ENCODE measurements at regions not wholly inside any gene's neighbourhood (a gene's known extent, or its start where the extent isn't known, plus 50 kb on each side); places are given as distances from the start of the nearest gene placed in this dataset.
A peak's percentile ranks its signal among the peaks of the same experiment; 100 is the strongest.

GRCh38 chr3:124602980-124603627 lies 127.1 kb upstream of the UMPS start:
- DNase-seq (no peak), ATAC-seq (peak; percentile 24 to 74)
- intact Hi-C loops (cut with DNase I) = no loop called here

GRCh38 chr3:124605781-124606579 lies 124.3 kb upstream of the UMPS start:
- ATAC-seq (peak; percentile 67 to 83), DNase-seq (peak; percentile 34)

GRCh38 chr3:124607163-124607562 lies 123.1 kb upstream of the UMPS start:
- DNase-seq = no peak
- intact Hi-C loops (cut with DNase I) = no loop called here
- ATAC-seq = peak in 1 of 2 donors; percentile 34

More at GRCh38 chr3:124605781-124606579, 124.3 kb upstream of the UMPS start:
- intact Hi-C loops (cut with DNase I) = no loop called here

GRCh38 chr3:124609402-124609801 lies 120.8 kb upstream of the UMPS start:
- intact Hi-C loops (cut with DNase I) = no loop called here
- ATAC-seq (no peak), DNase-seq (no peak)

GRCh38 chr3:124610130-124610529 lies 120.1 kb upstream of the UMPS start:
- intact Hi-C loops (cut with DNase I) = no loop called here
- ATAC-seq = no peak
- no peak for DNase-seq

- DNase-seq (no peak), ATAC-seq (no peak)
- intact Hi-C loops (cut with DNase I) = no loop called here
These were observed 118.7 kb upstream of the UMPS start for GRCh38 chr3:124611520-124611919.

GRCh38 chr3:124615896-124616543 lies 114.2 kb upstream of the UMPS start:
- peak; percentile 76 to 83 for ATAC-seq
- peak; percentile 56 for DNase-seq
- intact Hi-C loops (cut with DNase I) = no loop called here

- intact Hi-C loops (cut with DNase I) = no loop called here
- DNase-seq (no peak), ATAC-seq (no peak)
These were observed 113.1 kb upstream of the UMPS start for GRCh38 chr3:124617177-124617576.

- intact Hi-C loops (cut with DNase I) = no loop called here
- ATAC-seq = no peak
- DNase-seq = no peak
These were observed 110.2 kb upstream of the UMPS start for GRCh38 chr3:124619887-124620599.

- intact Hi-C loops (cut with DNase I) = no loop called here
- DNase-seq (peak; percentile 58), ATAC-seq (peak; percentile 67 to 97)
These were observed 109.6 kb upstream of the UMPS start for GRCh38 chr3:124620600-124621063.

- DNase-seq (no peak), ATAC-seq (peak in 1 of 2 donors; percentile 27)
- intact Hi-C loops (cut with DNase I) = no loop called here
These were observed 108.8 kb upstream of the UMPS start for GRCh38 chr3:124621498-124621897.

GRCh38 chr3:124625074-124625473 lies 105.2 kb upstream of the UMPS start:
- DNase-seq = no peak
- no peak for ATAC-seq
- intact Hi-C loops (cut with DNase I) = no loop called here

- ATAC-seq = peak; percentile 12 to 36
- intact Hi-C loops (cut with DNase I) = no loop called here
- DNase-seq = no peak
These were observed 102.7 kb upstream of the UMPS start for GRCh38 chr3:124627501-124627908.

- no peak for ATAC-seq
- intact Hi-C loops (cut with DNase I) = no loop called here
- no peak for DNase-seq
These were observed 101.4 kb upstream of the UMPS start for GRCh38 chr3:124628863-124629262.

- intact Hi-C loops (cut with DNase I) = no loop called here
- ATAC-seq (no peak), DNase-seq (no peak)
These were observed 100.8 kb upstream of the UMPS start for GRCh38 chr3:124629497-124629896.

- intact Hi-C loops (cut with DNase I) = no loop called here
- ATAC-seq (no peak), DNase-seq (no peak)
These were observed 99.3 kb upstream of the UMPS start for GRCh38 chr3:124630960-124631359.

- no peak for ATAC-seq
- intact Hi-C loops (cut with DNase I) = no loop called here
- no peak for DNase-seq
These were observed 98.5 kb upstream of the UMPS start for GRCh38 chr3:124631727-124632126.

- ATAC-seq = no peak
- intact Hi-C loops (cut with DNase I) = no loop called here
- DNase-seq = no peak
These were observed 97.6 kb upstream of the UMPS start for GRCh38 chr3:124632566-124633140.

GRCh38 chr3:124633524-124633923 lies 96.7 kb upstream of the UMPS start:
- ATAC-seq (no peak), DNase-seq (no peak)
- intact Hi-C loops (cut with DNase I) = no loop called here
